ENCODE measurements at regions not wholly inside any gene's neighbourhood (a gene's known extent, or its start where the extent isn't known, plus 50 kb on each side); places are given as distances from the start of the nearest gene placed in this dataset.

GRCh38 chr12:75846102-75846501 lies 185.5 kb downstream of the PHLDA1 start:
- TF ChIP-seq RAD21 (IDR thresholded peaks at IDR 0.05; ENCODE audit: low read depth) (no peak), TCF12 (IDR thresholded peaks at IDR 0.05; ENCODE audit: low read depth) (no peak), USF1 (IDR thresholded peaks at IDR 0.05) (no peak)

Data from Ishikawa (cell line).